CD4-positive, alpha-beta T cell treated with Interleukin-15 for 4 hours (primary cell): ENCODE measurements at regions not wholly inside any gene's neighbourhood (a gene's known extent, or its start where the extent isn't known, plus 50 kb on each side); places are given as distances from the start of the nearest gene placed in this dataset.
"Not testable (repeated sequence)": the region's sequence is repeated elsewhere in the genome, so short reads cannot be mapped to it uniquely, and the experiment has no call there.

ENCODE experiments used
- DNase-seq: peaks from one replicate; pipeline ENCODE4 v3.0.0-alpha.2; 2020; ENCODE audit warnings: low spot score

GRCh38 chr2:216934623-216935022, 74.8 kb upstream of the TNP1 start:
- DNase-seq: no peak

GRCh38 chr2:216934151-216934550, 74.3 kb upstream of the TNP1 start:
- no peak for DNase-seq

- no peak for DNase-seq
These were observed 73.1 kb upstream of the TNP1 start for GRCh38 chr2:216932863-216933548.

GRCh38 chr2:216932113-216932862, 72.4 kb upstream of the TNP1 start:
- DNase-seq: no peak

- DNase-seq: no peak
These were observed 70.9 kb upstream of the TNP1 start for GRCh38 chr2:216930716-216931115.

GRCh38 chr2:216929338-216929737, 69.5 kb upstream of the TNP1 start:
- DNase-seq: not testable (repeated sequence)

- DNase-seq: no peak
These were observed 67.3 kb upstream of the TNP1 start for GRCh38 chr2:216927163-216927562.

- DNase-seq: no peak
These were observed 65.9 kb upstream of the TNP1 start for GRCh38 chr2:216925636-216926366.

- DNase-seq: no peak
These were observed 65.1 kb upstream of the TNP1 start for GRCh38 chr2:216925006-216925405.

GRCh38 chr2:216923706-216924105, 63.8 kb upstream of the TNP1 start:
- DNase-seq: no peak

GRCh38 chr2:216922175-216922780, 62.4 kb upstream of the TNP1 start:
- DNase-seq: no peak

GRCh38 chr2:216920937-216921456, 61.1 kb upstream of the TNP1 start:
- no peak for DNase-seq

- no peak for DNase-seq
These were observed 60.4 kb upstream of the TNP1 start for GRCh38 chr2:216920143-216920876.

- no peak for DNase-seq
These were observed 58.3 kb upstream of the TNP1 start for GRCh38 chr2:216918088-216918680.

- no peak for DNase-seq
These were observed 57.2 kb upstream of the TNP1 start for GRCh38 chr2:216916956-216917650.

- no peak for DNase-seq
These were observed 55.8 kb upstream of the TNP1 start for GRCh38 chr2:216915557-216916150.

- DNase-seq: no peak
These were observed 54.6 kb upstream of the TNP1 start for GRCh38 chr2:216914491-216914890.

GRCh38 chr2:216911886-216912285, 52.0 kb upstream of the TNP1 start:
- DNase-seq: no peak

GRCh38 chr2:216911008-216911407, 51.1 kb upstream of the TNP1 start:
- DNase-seq: no peak

- no peak for DNase-seq
These were observed 49.8 kb upstream of the TNP1 start for GRCh38 chr2:216909541-216910210.
